ENCODE measurements at regions not wholly inside any gene's neighbourhood (a gene's known extent, or its start where the extent isn't known, plus 50 kb on each side); places are given as distances from the start of the nearest gene placed in this dataset.

DNA sequence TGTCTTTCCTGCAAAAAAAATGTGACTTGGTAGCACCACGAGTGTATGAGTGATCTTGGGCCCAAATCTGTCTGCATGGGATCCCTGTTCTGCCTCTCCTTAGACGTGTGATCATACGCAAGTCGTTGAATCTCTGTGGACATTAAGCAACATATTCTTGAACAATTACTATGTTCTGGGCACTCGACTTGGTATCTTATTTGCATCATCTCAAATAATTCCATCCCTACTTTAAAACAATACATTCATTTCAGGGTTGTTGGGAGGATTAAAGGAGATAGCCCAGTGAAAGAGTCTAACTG lies 145.4 kb upstream of the CPEB2 start:
- Histone ChIP-seq H3K4me1 (no peaks in the 10 kb centered on the region), H3K4me3 (no peak overlapping the region), H3K27me3 (no peaks in the 10 kb centered on the region), H3K36me3 (no peaks in the 10 kb centered on the region), H3K27ac (peak overlapping the region in 1 of 4 donors; percentile 38), H3K9me3 (no peaks in the 10 kb centered on the region)
- TF ChIP-seq POLR2A (IDR thresholded peaks at IDR 0.05), result no peak
- TF ChIP-seq, protein P1, sequence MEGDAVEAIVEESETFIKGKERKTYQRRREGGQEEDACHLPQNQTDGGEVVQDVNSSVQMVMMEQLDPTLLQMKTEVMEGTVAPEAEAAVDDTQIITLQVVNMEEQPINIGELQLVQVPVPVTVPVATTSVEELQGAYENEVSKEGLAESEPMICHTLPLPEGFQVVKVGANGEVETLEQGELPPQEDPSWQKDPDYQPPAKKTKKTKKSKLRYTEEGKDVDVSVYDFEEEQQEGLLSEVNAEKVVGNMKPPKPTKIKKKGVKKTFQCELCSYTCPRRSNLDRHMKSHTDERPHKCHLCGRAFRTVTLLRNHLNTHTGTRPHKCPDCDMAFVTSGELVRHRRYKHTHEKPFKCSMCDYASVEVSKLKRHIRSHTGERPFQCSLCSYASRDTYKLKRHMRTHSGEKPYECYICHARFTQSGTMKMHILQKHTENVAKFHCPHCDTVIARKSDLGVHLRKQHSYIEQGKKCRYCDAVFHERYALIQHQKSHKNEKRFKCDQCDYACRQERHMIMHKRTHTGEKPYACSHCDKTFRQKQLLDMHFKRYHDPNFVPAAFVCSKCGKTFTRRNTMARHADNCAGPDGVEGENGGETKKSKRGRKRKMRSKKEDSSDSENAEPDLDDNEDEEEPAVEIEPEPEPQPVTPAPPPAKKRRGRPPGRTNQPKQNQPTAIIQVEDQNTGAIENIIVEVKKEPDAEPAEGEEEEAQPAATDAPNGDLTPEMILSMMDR (IDR thresholded peaks at IDR 0.05 in 4 of 5, conservative IDR thresholded peaks at IDR 0.05 in 1 of 5), result no peak
- ATAC-seq (no peak), DNase-seq (no peak)
- intact Hi-C loops (cut with DNase I; ENCODE audit: low total_unique reads), result no loop called here
- in situ Hi-C loops (cut with MboI; ENCODE audit: low sequenced_read_pairs in 4 of 4), result no loop called here

DNA sequence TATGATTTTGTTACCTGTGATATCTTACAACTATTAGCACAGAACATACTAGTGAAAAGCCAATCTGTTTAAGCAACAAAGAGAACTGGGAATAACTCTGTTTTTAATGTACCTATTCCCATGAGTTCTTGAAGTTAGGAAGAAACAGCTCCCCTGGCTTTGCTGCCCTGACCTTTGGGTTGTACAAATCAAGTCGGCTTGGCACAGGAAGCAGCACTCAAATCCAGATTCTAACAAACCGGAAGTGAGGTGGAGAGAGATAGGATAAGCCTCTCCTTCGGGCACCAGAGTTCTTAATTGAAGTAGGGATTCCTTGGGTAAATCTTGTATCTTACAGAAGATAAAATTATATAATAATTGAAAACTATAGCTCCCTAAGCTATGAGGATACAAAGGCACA lies 144.8 kb upstream of the CPEB2 start:
- Histone ChIP-seq H3K4me1 (no peaks in the 10 kb centered on the region), H3K36me3 (no peaks in the 10 kb centered on the region), H3K9me3 (no peaks in the 10 kb centered on the region), H3K27me3 (no peaks in the 10 kb centered on the region), H3K27ac (no peak overlapping the region), H3K4me3 (no peak overlapping the region)
- DNase-seq, result no peak
- no peak for TF ChIP-seq POLR2A (IDR thresholded peaks at IDR 0.05)
- TF ChIP-seq, protein P1 (IDR thresholded peaks at IDR 0.05 in 4 of 5, conservative IDR thresholded peaks at IDR 0.05 in 1 of 5), result no peak
- intact Hi-C loops (cut with DNase I; ENCODE audit: low total_unique reads) (no loop called here), in situ Hi-C loops (cut with MboI; ENCODE audit: low sequenced_read_pairs in 4 of 4) (no loop called here)
- ATAC-seq, result no peak

DNA sequence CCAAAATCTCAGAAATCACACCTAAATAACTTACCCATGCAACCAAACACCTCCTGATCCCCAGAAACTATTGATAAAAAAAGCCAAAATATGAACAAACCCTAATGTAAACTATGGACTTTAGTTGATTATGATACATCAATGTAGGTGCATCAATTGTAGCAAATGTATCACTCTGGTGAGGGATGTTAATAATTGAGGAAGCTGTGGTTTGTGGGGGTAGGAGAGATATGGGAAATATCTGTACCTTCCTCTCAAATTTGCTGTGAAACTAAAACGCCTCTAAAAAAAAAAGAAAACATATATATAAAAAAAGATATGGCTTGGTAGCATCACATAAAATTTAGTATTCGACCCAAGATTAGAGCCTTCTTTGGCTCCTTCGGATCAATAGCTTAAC lies 144.3 kb upstream of the CPEB2 start:
- in situ Hi-C loops (cut with MboI; ENCODE audit: low sequenced_read_pairs in 4 of 4), result no loop called here
- ATAC-seq (no peak), DNase-seq (no peak)
- no peaks in the 10 kb centered on the region for H3K9me3 ChIP-seq
- H3K4me3 ChIP-seq, result no peak overlapping the region
- intact Hi-C loops (cut with DNase I; ENCODE audit: low total_unique reads), result no loop called here
- H3K4me1 ChIP-seq, result no peaks in the 10 kb centered on the region
- H3K27me3 ChIP-seq, result no peaks in the 10 kb centered on the region
- no peak for TF ChIP-seq POLR2A (IDR thresholded peaks at IDR 0.05)
- TF ChIP-seq, protein P1 (IDR thresholded peaks at IDR 0.05 in 4 of 5, conservative IDR thresholded peaks at IDR 0.05 in 1 of 5), result no peak
- H3K27ac ChIP-seq, result no peak overlapping the region
- no peaks in the 10 kb centered on the region for H3K36me3 ChIP-seq

DNA sequence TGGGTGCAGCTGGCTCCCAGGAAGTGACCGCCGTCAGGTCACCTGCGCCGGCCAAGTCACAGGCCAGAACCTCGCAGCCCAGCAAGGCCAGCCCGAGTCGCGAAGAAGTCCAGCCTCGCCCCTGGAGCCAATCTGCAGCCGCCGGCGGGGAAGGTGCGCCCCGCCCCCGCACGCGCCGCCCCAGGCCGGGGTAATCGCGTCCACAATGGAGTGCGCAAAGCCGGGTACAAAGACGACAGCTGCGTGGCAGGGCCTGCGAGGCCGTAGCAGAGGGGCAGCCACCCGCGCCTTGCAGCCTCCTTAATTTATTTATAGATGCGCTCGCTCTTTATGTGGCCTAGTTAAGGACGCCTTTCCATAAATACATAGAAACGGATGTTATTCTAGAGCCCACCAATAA lies 139.4 kb upstream of the CPEB2 start:
- Histone ChIP-seq H3K4me3 (peak overlapping the region; percentile 24 to 53 (median 36)), H3K27me3 (no peaks in the 10 kb centered on the region), H3K9me3 (no peaks in the 10 kb centered on the region), H3K36me3 (no peaks in the 10 kb centered on the region), H3K27ac (peak overlapping the region in 2 of 4 donors; percentile 25 to 29), H3K4me1 (peaks cover 0 to 5% of the 10 kb centered on the region in 2 donors)
- ATAC-seq (peak; percentile 46 to 67), DNase-seq (peak in 1 of 2 donors; percentile 14)
- in situ Hi-C loops (cut with MboI; ENCODE audit: low sequenced_read_pairs in 4 of 4) (no loop called here), intact Hi-C loops (cut with DNase I; ENCODE audit: low total_unique reads) (no loop called here)
- TF ChIP-seq POLR2A (IDR thresholded peaks at IDR 0.05), result no peak
- TF ChIP-seq, protein P1 (IDR thresholded peaks at IDR 0.05 in 4 of 5, conservative IDR thresholded peaks at IDR 0.05 in 1 of 5), result no peak

Data from gastrocnemius medialis (tissue), 4 donors.